H1 (cell line): ENCODE measurements at regions not wholly inside any gene's neighbourhood (a gene's known extent, or its start where the extent isn't known, plus 50 kb on each side); places are given as distances from the start of the nearest gene placed in this dataset.

ENCODE experiments used
- CTCF ChIA-PET: fragments of 300-600 bp; sonication (Branson Sonifier 250); formaldehyde crosslinking; loops from one replicate; lab custom pipeline; 2021; ENCODE audit not compliant: partially characterized antibody; lab: Charles Lee
- POLR2A ChIA-PET: fragments of 300-600 bp; sonication (Branson Sonifier 250); formaldehyde crosslinking; loops from one replicate; lab custom pipeline; 2021; ENCODE audit warnings: inconsistent platforms; ENCODE audit not compliant: partially characterized antibody; lab: Charles Lee
- DNase-seq, 2 experiments: peaks; one replicate each; pipeline versions ENCODE4 v3.0.0 to v3.0.0-alpha.2; 2010 to 2022; ENCODE audit warnings: low spot score in 2 of 2, low read depth in 1 of 2, mixed read lengths in 1 of 2
- FAIRE-seq: peaks from 2 replicates; lab custom pipeline; 2011; peaks lifted over from hg19 to GRCh38; lab: Jason Lieb, UNC
- H2AFZ ChIP-seq: 2 replicates; pipeline ENCODE4 v1.8.1; 2012; ENCODE audit warnings: low read length, inconsistent platforms
- H2AK5ac ChIP-seq: 2 replicates; pipeline ENCODE4 v1.6.1; 2013; ENCODE audit warnings: low read depth, low read length
- H2BK120ac ChIP-seq: replicated peaks from 2 replicates; pipeline ENCODE3; 2013; ENCODE audit warnings: low read depth, low read length, inconsistent platforms
- H2BK12ac ChIP-seq: 2 replicates; pipeline ENCODE4 v1.6.1; 2013; ENCODE audit warnings: low read depth, low read length
- H2BK15ac ChIP-seq: 2 replicates; pipeline ENCODE4 v1.6.1; 2013; ENCODE audit warnings: low read length
- H2BK20ac ChIP-seq: 2 replicates; pipeline ENCODE4 v1.6.1; 2013; ENCODE audit warnings: low read length
- H2BK5ac ChIP-seq: 2 replicates; pipeline ENCODE4 v1.6.1; 2013; ENCODE audit warnings: low read depth, low read length
- H3K14ac ChIP-seq: 2 replicates; pipeline ENCODE4 v1.6.1; 2013; ENCODE audit warnings: inconsistent platforms; ENCODE audit not compliant: insufficient read length
- H3K18ac ChIP-seq: 2 replicates; pipeline ENCODE4 v1.6.1; 2013; ENCODE audit warnings: low read length; ENCODE audit errors: extremely low read depth
- H3K23ac ChIP-seq: 2 replicates; pipeline ENCODE4 v1.6.1; 2013; ENCODE audit warnings: inconsistent platforms; ENCODE audit not compliant: insufficient read length
- H3K23me2 ChIP-seq: 2 replicates; pipeline ENCODE4 v1.6.1; 2013; ENCODE audit warnings: low read depth, low read length
- H3K27ac ChIP-seq: 2 replicates; pipeline ENCODE4 v1.6.1; 2011; ENCODE audit warnings: low read depth, low read length, inconsistent platforms
- H3K27me3 ChIP-seq, 4 experiments: replicated peaks in 1 of 4; 1 replicate in 1 of 4; 2 replicates in 3 of 4; pipeline versions ENCODE4 v1.6.1 to v1.8.1; 2011 to 2013; ENCODE audit warnings: low read length in 3 of 4, mild to moderate bottlenecking in 3 of 4, inconsistent platforms in 2 of 4, mixed read lengths in 2 of 4, moderate library complexity in 1 of 4; ENCODE audit not compliant: control insufficient read depth in 3 of 4, insufficient read depth in 3 of 4; ENCODE audit errors: extremely low read depth in 1 of 4
- H3K36me3 ChIP-seq, 4 experiments: 2 replicates each; pipeline versions ENCODE4 v1.6.1 to v1.8.1; 2011 to 2013; ENCODE audit warnings: mild to moderate bottlenecking in 4 of 4, low read length in 3 of 4, moderate library complexity in 2 of 4, control low read depth in 1 of 4, inconsistent platforms in 1 of 4; ENCODE audit not compliant: insufficient read depth in 4 of 4, control insufficient read depth in 2 of 4
- H3K4ac ChIP-seq: replicated peaks from 2 replicates; pipeline ENCODE3; 2013; ENCODE audit warnings: low read length, low read depth, mixed read lengths, inconsistent platforms; ENCODE audit not compliant: insufficient read length
- H3K4me1 ChIP-seq, 4 experiments: replicated peaks in 1 of 4; 1 replicate in 1 of 4; 2 replicates in 3 of 4; pipeline versions ENCODE4 v1.6.1 to v1.8.1; 2011 to 2013; ENCODE audit warnings: low read length in 3 of 4, inconsistent platforms in 2 of 4, mixed read lengths in 1 of 4; ENCODE audit not compliant: insufficient read depth in 4 of 4, control insufficient read depth in 3 of 4
- H3K4me2 ChIP-seq, 2 experiments: 2 replicates each; pipeline versions ENCODE4 v1.6.1 to v1.8.1; 2011 to 2013; ENCODE audit warnings: low read depth in 2 of 2, low read length in 2 of 2, control low read depth in 1 of 2, inconsistent platforms in 1 of 2, mild to moderate bottlenecking in 1 of 2; ENCODE audit not compliant: insufficient read depth in 1 of 2
- H3K4me3 ChIP-seq, 4 experiments: fragments of 200-600, 300-600 bp in 1 of 4; sonication (generic), shearing (Covaris generic), sonication (Bioruptor Twin) in 1 of 4; 2 replicates each; pipeline versions ENCODE4 v1.5.1 to v1.8.1; 2011 to 2016; ENCODE audit warnings: low read length in 4 of 4, low read depth in 3 of 4, control low read depth in 2 of 4, inconsistent platforms in 2 of 4, mild to moderate bottlenecking in 2 of 4, mixed read lengths in 1 of 4, moderate library complexity in 1 of 4; ENCODE audit not compliant: insufficient read depth in 2 of 4; ENCODE audit errors: extremely low read depth in 1 of 4
- H3K56ac ChIP-seq: replicated peaks from 2 replicates; pipeline ENCODE3; 2013; ENCODE audit warnings: low read depth, mild to moderate bottlenecking, mixed read lengths, low read length, inconsistent platforms; ENCODE audit not compliant: insufficient read length
- H3K79me1 ChIP-seq: 2 replicates; pipeline ENCODE4 v1.6.1; 2013; ENCODE audit warnings: low read depth, low read length, control low read depth
- H3K79me2 ChIP-seq, 2 experiments: 2 replicates each; pipeline versions ENCODE4 v1.6.1 to v1.8.1; 2012 to 2013; ENCODE audit warnings: low read length in 2 of 2, mild to moderate bottlenecking in 2 of 2, inconsistent platforms in 1 of 2; ENCODE audit not compliant: insufficient read depth in 2 of 2, control insufficient read depth in 1 of 2
- H3K9ac ChIP-seq, 4 experiments: replicated peaks in 1 of 4; 1 replicate in 1 of 4; 2 replicates in 3 of 4; pipeline versions ENCODE4 v1.6.1 to v1.8.1; 2011 to 2013; ENCODE audit warnings: low read depth in 3 of 4, low read length in 3 of 4, control low read depth in 2 of 4, mild to moderate bottlenecking in 2 of 4, moderate library complexity in 2 of 4, inconsistent platforms in 1 of 4; ENCODE audit errors: extremely low read depth in 1 of 4
- H3K9me3 ChIP-seq, 2 experiments: 2 replicates each; pipeline versions ENCODE4 v1.6.1 to v1.8.1; 2012 to 2013; ENCODE audit warnings: mild to moderate bottlenecking in 2 of 2, moderate library complexity in 2 of 2, control low read depth in 1 of 2, inconsistent platforms in 1 of 2, low read depth in 1 of 2, low read length in 1 of 2, mixed read lengths in 1 of 2; ENCODE audit not compliant: insufficient read depth in 2 of 2
- H4K20me1 ChIP-seq, 2 experiments: replicated peaks in 1 of 2; 2 replicates each; pipeline versions ENCODE3 to v1.8.1; 2011 to 2013; ENCODE audit warnings: inconsistent platforms in 2 of 2, low read length in 2 of 2, mild to moderate bottlenecking in 1 of 2; ENCODE audit not compliant: insufficient read depth in 2 of 2, control insufficient read depth in 1 of 2
- H4K5ac ChIP-seq: 2 replicates; pipeline ENCODE4 v1.6.1; 2013; ENCODE audit warnings: low read length, low read depth, mixed read lengths, inconsistent platforms; ENCODE audit not compliant: insufficient read length
- H4K8ac ChIP-seq: 2 replicates; pipeline ENCODE4 v1.8.0; 2013; ENCODE audit warnings: mild to moderate bottlenecking, moderate library complexity, low read length, inconsistent platforms; ENCODE audit not compliant: insufficient read depth; ENCODE audit errors: extremely low read depth
- H4K91ac ChIP-seq: replicated peaks from 2 replicates; pipeline ENCODE3; 2013; ENCODE audit warnings: low read length, mixed read lengths, inconsistent platforms; ENCODE audit not compliant: insufficient read length
- CEBPB ChIP-seq: IDR thresholded peaks from 2 replicates; pipeline ENCODE4 v1.6.1; 2012; ENCODE audit warnings: low read depth, low read length
- EZH2 ChIP-seq: fragments of 200-600 bp; sonication (generic); IDR thresholded peaks from 2 replicates; pipeline ENCODE4 v1.7.1; 2012; ENCODE audit warnings: low read depth, mild to moderate bottlenecking, moderate library complexity, low read length, inconsistent platforms; ENCODE audit not compliant: severe bottlenecking
- JUND ChIP-seq: IDR thresholded peaks from 2 replicates; pipeline ENCODE4 v1.6.1; 2011; ENCODE audit warnings: mild to moderate bottlenecking, improper control_type of control experiment, low read length
- RNF2 ChIP-seq: fragments of 200-900, 300-1000 bp; sonication (generic); IDR thresholded peaks from 2 replicates; pipeline ENCODE4 v1.7.1; 2016; ENCODE audit warnings: borderline replicate concordance, low read depth, mild to moderate bottlenecking, antibody characterized with exemption, low read length; ENCODE audit not compliant: poor library complexity, severe bottlenecking; ENCODE audit errors: missing control alignments
- SAP30 ChIP-seq: fragments of 300-600 bp; sonication (generic); IDR thresholded peaks from 2 replicates; pipeline ENCODE4 v1.7.1; 2012; ENCODE audit warnings: low read length, moderate library complexity, mild to moderate bottlenecking, inconsistent platforms; ENCODE audit not compliant: insufficient read depth, insufficient replicate concordance
- WGBS, 2 experiments: shearing (Covaris generic) in 1 of 2; methylation state at CpG; one replicate each; pipeline versions ENCODE4 v1.1.6 to v1.1.7; 2013 to 2015; ENCODE audit warnings: low lambda C conversion rate in 2 of 2, mixed read lengths in 2 of 2, inconsistent platforms in 1 of 2, low coverage in 1 of 2, missing lambda C conversion rate in 1 of 2; ENCODE audit not compliant: insufficient replicate concordance in 2 of 2, insufficient coverage in 1 of 2, insufficient read length in 1 of 2; ENCODE audit errors: extremely low coverage in 1 of 2, missing lambda C conversion rate in 1 of 2; 5-methylcytosine and 5-hydroxymethylcytosine counted together

GRCh38 chr12:114041136-114041535 is 75.0 kb upstream of the RBM19 start:
- CTCF ChIA-PET = interaction anchor here (0.6 kb wide), 1 partner anchor 894 kb away, joined by 3 read pairs; no protein-coding TSS in a partner anchor
- Histone ChIP-seq H3K56ac (no peak overlapping the region), H3K4me1 (peaks cover 0 to 4% (median 3%) of the 10 kb centered on the region in 4 experiments; a peak in 2 of 7 replicates)
- no peak for TF ChIP-seq RNF2
- no peak for TF ChIP-seq JUND
- no peak for TF ChIP-seq EZH2
- TF ChIP-seq SAP30 = no peak
- TF ChIP-seq CEBPB = no peak

More at GRCh38 chr12:114041136-114041535, 75.0 kb upstream of the RBM19 start:
- no peak overlapping the region for H4K8ac ChIP-seq
- no peak overlapping the region for H3K9ac ChIP-seq
- H3K9me3 ChIP-seq = peaks cover 0 to 13% of the 10 kb centered on the region in 2 experiments; a peak in 2 of 4 replicates
- no peak overlapping the region for H3K18ac ChIP-seq
- no peak for FAIRE-seq
- no peak overlapping the region for H2BK20ac ChIP-seq
- 92% methylated on average over 6 of the region's 6 CpGs; no CpG with 5 or more reads in 1 of the 2 experiments for WGBS, 2 experiments
- DNase-seq = no peak
- no peaks in the 10 kb centered on the region for H3K36me3 ChIP-seq
- no peak overlapping the region for H4K91ac ChIP-seq
- no peaks in the 10 kb centered on the region for H4K20me1 ChIP-seq
- H3K4me2 ChIP-seq = no peak overlapping the region
- no peaks in the 10 kb centered on the region; a peak in 2 of 7 replicates for H3K27me3 ChIP-seq
- no peak overlapping the region for H3K27ac ChIP-seq
- H3K23ac ChIP-seq = no peak overlapping the region
- POLR2A ChIA-PET = interaction anchor here (0.7 kb wide), 1 partner anchor 89 kb away, joined by 3 read pairs; no protein-coding TSS in a partner anchor
- no peak overlapping the region for H2BK120ac ChIP-seq
- no peak overlapping the region for H2BK12ac ChIP-seq
- H4K5ac ChIP-seq = no peak overlapping the region
- no peak overlapping the region for H2AFZ ChIP-seq
- H3K79me1 ChIP-seq = no peaks in the 10 kb centered on the region
- H3K23me2 ChIP-seq = no peaks in the 10 kb centered on the region
- H3K79me2 ChIP-seq = no peaks in the 10 kb centered on the region
- H2BK15ac ChIP-seq = no peak overlapping the region
- H2BK5ac ChIP-seq = no peak overlapping the region
- no peak overlapping the region for H3K14ac ChIP-seq
- no peak overlapping the region for H2AK5ac ChIP-seq
- H3K4ac ChIP-seq = no peak overlapping the region
- no peak overlapping the region for H3K4me3 ChIP-seq
